Lung (tissue), 11 donors: ENCODE measurements at regions not wholly inside any gene's neighbourhood (a gene's known extent, or its start where the extent isn't known, plus 50 kb on each side); places are given as distances from the start of the nearest gene placed in this dataset.

Experiments
- ATAC-seq: fragments of 200-7000 bp; cut with Tn5 transposase; one replicate; pipeline ENCODE4 v1.9.1; 2020; ENCODE audit warnings: moderate number of reproducible peaks; ENCODE audit not compliant: insufficient read depth, low FRiP score
- DNase-seq, 3 donors: peaks; one replicate each; pipeline ENCODE4 v3.0.0-alpha.2; 2013 to 2017
- H3K27ac ChIP-seq, 2 donors: one replicate each; pipeline ENCODE4 v1.5.1; 2013; ENCODE audit warnings: mild to moderate bottlenecking in 2 of 2, moderate library complexity in 2 of 2, control low read depth in 1 of 2, inconsistent platforms in 1 of 2, low read depth in 1 of 2, low read length in 1 of 2
- H3K27me3 ChIP-seq, 3 donors: one replicate each; pipeline ENCODE4 v1.5.1; 2013; ENCODE audit warnings: low read length in 2 of 3; ENCODE audit not compliant: control insufficient read depth in 3 of 3, insufficient read depth in 3 of 3
- H3K36me3 ChIP-seq, 4 donors: one replicate each; pipeline ENCODE4 v1.5.1; 2013; ENCODE audit warnings: low read length in 4 of 4, mild to moderate bottlenecking in 1 of 4, moderate library complexity in 1 of 4; ENCODE audit not compliant: control insufficient read depth in 4 of 4, insufficient read depth in 4 of 4
- H3K4me1 ChIP-seq, 5 donors: one replicate each; pipeline ENCODE4 v1.5.1; 2013; ENCODE audit warnings: low read length in 5 of 5, mild to moderate bottlenecking in 2 of 5, moderate library complexity in 1 of 5; ENCODE audit not compliant: control insufficient read depth in 5 of 5, insufficient read depth in 5 of 5
- H3K4me3 ChIP-seq: one replicate; pipeline ENCODE4 v1.5.1; 2013; ENCODE audit warnings: mild to moderate bottlenecking, control low read depth, moderate library complexity
- H3K9ac ChIP-seq, 2 donors: one replicate each; pipeline ENCODE4 v1.5.1; 2013; ENCODE audit warnings: low read length in 2 of 2, control low read depth in 1 of 2; ENCODE audit not compliant: insufficient read depth in 1 of 2
- H3K9me3 ChIP-seq, 4 donors: one replicate each; pipeline ENCODE4 v1.5.1; 2013; ENCODE audit warnings: low read length in 3 of 4, mild to moderate bottlenecking in 1 of 4, moderate library complexity in 1 of 4; ENCODE audit not compliant: control insufficient read depth in 4 of 4, insufficient read depth in 3 of 4
- WGBS, 2 donors: extraction: QIAGEN DNeasy Blood & Tissue Kit; methylation state at CpG; one replicate each; pipeline ENCODE4 v1.1.7; 2013; 5-methylcytosine and 5-hydroxymethylcytosine counted together
- TF ChIP-seq, protein P1 (sequence below): IDR thresholded peaks from 2 replicates; pipeline ENCODE4 v1.5.1; 2012; ENCODE audit warnings: mild to moderate bottlenecking; ENCODE audit errors: control extremely low read depth, extremely low read depth
- donor health status: control.
- donor health status: control.
- donor health status: Bipolar disorder and iron deficiency.
- donor health status: healthy.
- donor health status: DM: yes; HTN: yes; CAD: no.

DNA sequence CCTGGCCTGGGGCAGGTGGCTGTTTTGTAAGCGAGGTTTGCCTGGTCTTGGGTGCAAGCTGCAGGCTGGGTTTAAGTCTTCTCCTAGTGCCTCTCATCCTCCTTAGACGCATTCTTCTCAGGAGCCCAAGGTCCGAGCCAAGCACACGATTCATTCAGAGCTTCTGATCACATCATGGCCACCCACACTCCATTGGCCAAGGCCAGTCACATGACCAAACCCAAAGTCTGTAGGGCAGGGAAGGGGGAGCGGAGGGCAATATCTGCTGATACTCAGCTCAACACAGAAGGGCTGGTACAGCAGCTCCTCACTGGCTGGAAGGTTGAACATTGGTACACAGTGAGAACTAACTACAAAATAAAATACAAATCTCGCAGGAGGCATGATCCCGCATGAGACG lies 177.2 kb upstream of the AFDN start:
- DNase-seq (no peak), ATAC-seq (no peak)
- Histone ChIP-seq H3K4me1 (peaks cover 0 to 6% (median 0%) of the 10 kb centered on the region in 5 donors), H3K27me3 (no peaks in the 10 kb centered on the region), H3K9me3 (peaks cover 0 to 6% (median 2%) of the 10 kb centered on the region in 4 donors), H3K27ac (no peak overlapping the region), H3K9ac (no peak overlapping the region), H3K4me3 (no peak overlapping the region), H3K36me3 (no peaks in the 10 kb centered on the region)
- WGBS, 2 donors = 95 to 97% methylated on average over 8 of the region's 8 CpGs
- TF ChIP-seq, protein P1, sequence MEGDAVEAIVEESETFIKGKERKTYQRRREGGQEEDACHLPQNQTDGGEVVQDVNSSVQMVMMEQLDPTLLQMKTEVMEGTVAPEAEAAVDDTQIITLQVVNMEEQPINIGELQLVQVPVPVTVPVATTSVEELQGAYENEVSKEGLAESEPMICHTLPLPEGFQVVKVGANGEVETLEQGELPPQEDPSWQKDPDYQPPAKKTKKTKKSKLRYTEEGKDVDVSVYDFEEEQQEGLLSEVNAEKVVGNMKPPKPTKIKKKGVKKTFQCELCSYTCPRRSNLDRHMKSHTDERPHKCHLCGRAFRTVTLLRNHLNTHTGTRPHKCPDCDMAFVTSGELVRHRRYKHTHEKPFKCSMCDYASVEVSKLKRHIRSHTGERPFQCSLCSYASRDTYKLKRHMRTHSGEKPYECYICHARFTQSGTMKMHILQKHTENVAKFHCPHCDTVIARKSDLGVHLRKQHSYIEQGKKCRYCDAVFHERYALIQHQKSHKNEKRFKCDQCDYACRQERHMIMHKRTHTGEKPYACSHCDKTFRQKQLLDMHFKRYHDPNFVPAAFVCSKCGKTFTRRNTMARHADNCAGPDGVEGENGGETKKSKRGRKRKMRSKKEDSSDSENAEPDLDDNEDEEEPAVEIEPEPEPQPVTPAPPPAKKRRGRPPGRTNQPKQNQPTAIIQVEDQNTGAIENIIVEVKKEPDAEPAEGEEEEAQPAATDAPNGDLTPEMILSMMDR = no peak

DNA sequence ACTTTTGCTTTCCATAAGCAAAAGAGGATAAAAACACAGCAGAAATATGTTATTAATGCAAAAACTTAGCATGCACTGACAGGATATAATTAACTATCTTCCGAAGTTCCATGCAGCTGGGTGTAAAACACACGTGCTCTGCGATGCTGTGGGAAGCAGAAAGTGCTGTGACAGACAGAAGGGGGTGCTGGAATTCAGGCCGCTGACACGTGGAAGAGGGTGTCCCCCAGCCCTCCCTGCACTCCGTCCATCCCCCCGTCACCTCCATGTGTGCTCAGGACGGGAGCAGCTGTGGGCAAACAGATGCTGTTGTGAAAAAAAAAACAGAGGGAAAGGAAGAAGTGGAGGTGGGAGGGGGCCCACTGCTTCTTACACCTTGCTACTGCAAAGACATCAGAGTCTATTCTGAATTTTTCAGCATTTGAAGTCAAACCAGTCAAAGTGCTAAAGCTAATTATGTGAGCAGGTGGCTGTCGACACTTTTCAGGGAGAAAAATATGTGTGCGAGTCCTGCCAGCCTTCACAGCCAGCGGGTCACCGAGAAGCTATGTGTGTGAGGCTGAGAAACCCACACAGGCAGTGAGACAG lies 175.9 kb upstream of the AFDN start:
- H3K4me1 ChIP-seq = peaks cover 0 to 6% (median 0%) of the 10 kb centered on the region in 5 donors
- H3K4me3 ChIP-seq = no peak overlapping the region
- no peak for ATAC-seq
- TF ChIP-seq, protein P1 = no peak
- WGBS, 2 donors = 66 to 67% methylated on average over 12 of the region's 12 CpGs
- H3K27ac ChIP-seq = no peak overlapping the region
- DNase-seq = no peak
- no peak overlapping the region for H3K9ac ChIP-seq
- H3K27me3 ChIP-seq = no peaks in the 10 kb centered on the region
- peaks cover 0 to 6% (median 2%) of the 10 kb centered on the region in 4 donors for H3K9me3 ChIP-seq
- H3K36me3 ChIP-seq = no peaks in the 10 kb centered on the region

DNA sequence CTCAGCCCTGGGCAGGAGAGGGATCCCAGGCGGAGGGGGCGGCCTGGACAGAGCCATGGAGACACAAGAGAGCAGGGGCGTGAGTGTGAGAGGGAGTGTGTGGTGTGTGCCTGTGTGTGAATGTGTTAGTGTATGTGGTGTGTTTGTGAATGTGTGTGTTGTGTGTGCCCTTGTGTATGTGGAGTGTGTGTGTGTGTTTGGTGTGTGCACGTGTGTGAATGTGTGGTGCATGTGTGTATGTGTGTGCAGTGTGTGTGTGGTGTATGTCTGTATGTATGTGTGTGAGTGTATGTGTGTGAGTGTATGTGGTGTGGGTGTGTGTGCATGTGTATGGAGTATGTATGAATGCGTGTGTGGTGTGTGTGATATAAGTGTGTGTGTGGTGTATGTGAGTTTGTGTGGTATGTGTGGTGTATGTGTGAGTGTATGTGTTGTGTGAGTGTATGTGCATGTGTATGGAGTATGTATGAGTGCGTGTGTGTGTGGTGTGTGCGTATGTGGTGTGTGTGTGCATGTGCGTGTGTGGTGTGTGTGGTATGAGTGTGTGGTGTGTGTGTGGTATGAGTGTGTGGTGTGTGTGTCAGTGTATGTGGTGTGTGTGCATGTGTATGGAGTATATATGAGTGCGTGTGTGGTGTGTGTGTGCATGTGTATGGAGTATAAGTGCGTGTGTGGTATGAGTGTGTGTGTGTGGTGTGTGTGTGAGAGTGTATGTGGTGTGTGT lies 175.2 kb upstream of the AFDN start:
- no peak overlapping the region for H3K4me3 ChIP-seq
- H3K27ac ChIP-seq = no peak overlapping the region
- WGBS, 2 donors = 84 to 87% methylated on average over 10 of the region's 10 CpGs
- H3K27me3 ChIP-seq = no peaks in the 10 kb centered on the region
- no peak for ATAC-seq
- DNase-seq = no peak
- no peaks in the 10 kb centered on the region for H3K36me3 ChIP-seq
- TF ChIP-seq, protein P1 = no peak
- peaks cover 0 to 6% (median 0%) of the 10 kb centered on the region in 5 donors for H3K4me1 ChIP-seq
- H3K9ac ChIP-seq = no peak overlapping the region
- H3K9me3 ChIP-seq = peaks cover 0 to 6% (median 2%) of the 10 kb centered on the region in 4 donors
